MM.1S (cell line): ENCODE measurements at regions not wholly inside any gene's neighbourhood (a gene's known extent, or its start where the extent isn't known, plus 50 kb on each side); places are given as distances from the start of the nearest gene placed in this dataset.
"Not testable (repeated sequence)": the region's sequence is repeated elsewhere in the genome, so short reads cannot be mapped to it uniquely, and the experiment has no call there.

ENCODE experiments used
- CTCF ChIP-seq: fragments of 300-600 bp; sonication (generic); IDR thresholded peaks from 2 replicates; pipeline ENCODE4 v1.5.1; 2016; ENCODE audit warnings: antibody characterized with exemption, low read length, mixed read lengths
- EZH2 ChIP-seq: fragments of 300-600 bp; sonication (generic); optimal IDR thresholded peaks from 2 replicates; pipeline ENCODE3; 2017; ENCODE audit warnings: low read depth, mild to moderate bottlenecking, antibody characterized with exemption, low read length, mixed read lengths

- TF ChIP-seq CTCF, EZH2: not testable (repeated sequence)
Measured at GRCh38 chr6:137383287-137383686, 110.9 kb downstream of the OLIG3 start.
